ENCODE measurements at regions not wholly inside any gene's neighbourhood (a gene's known extent, or its start where the extent isn't known, plus 50 kb on each side); places are given as distances from the start of the nearest gene placed in this dataset.

- DNase-seq = no peak
These were observed 459.3 kb upstream of the TRIB2 start for GRCh38 chr2:12257476-12257875.

GRCh38 chr2:12259493-12259892, 457.2 kb upstream of the TRIB2 start:
- no peak for DNase-seq

- no peak for DNase-seq
These were observed 454.6 kb upstream of the TRIB2 start for GRCh38 chr2:12261986-12262680.

- DNase-seq = no peak
These were observed 453.9 kb upstream of the TRIB2 start for GRCh38 chr2:12262681-12263436.

GRCh38 chr2:12263730-12264129, 453.0 kb upstream of the TRIB2 start:
- DNase-seq = no peak

GRCh38 chr2:12264146-12264545, 452.6 kb upstream of the TRIB2 start:
- no peak for DNase-seq

GRCh38 chr2:12265646-12266045, 451.1 kb upstream of the TRIB2 start:
- no peak for DNase-seq

- no peak for DNase-seq
These were observed 449.7 kb upstream of the TRIB2 start for GRCh38 chr2:12267042-12267441.

GRCh38 chr2:12269041-12269972, 447.4 kb upstream of the TRIB2 start:
- no peak for DNase-seq

- no peak for DNase-seq
These were observed 445.7 kb upstream of the TRIB2 start for GRCh38 chr2:12270876-12271588.

GRCh38 chr2:12271589-12271984, 445.1 kb upstream of the TRIB2 start:
- no peak for DNase-seq

- no peak for DNase-seq
These were observed 443.6 kb upstream of the TRIB2 start for GRCh38 chr2:12273111-12273510.

GRCh38 chr2:12274591-12274990, 442.1 kb upstream of the TRIB2 start:
- DNase-seq = no peak

- no peak for DNase-seq
These were observed 439.3 kb upstream of the TRIB2 start for GRCh38 chr2:12277241-12278034.

GRCh38 chr2:12278217-12278750, 438.5 kb upstream of the TRIB2 start:
- DNase-seq = no peak

GRCh38 chr2:12282780-12283695, 433.7 kb upstream of the TRIB2 start:
- DNase-seq = no peak

- no peak for DNase-seq
These were observed 432.7 kb upstream of the TRIB2 start for GRCh38 chr2:12284037-12284436.

- no peak for DNase-seq
These were observed 432.2 kb upstream of the TRIB2 start for GRCh38 chr2:12284487-12284886.

GRCh38 chr2:12286347-12286746, 430.4 kb upstream of the TRIB2 start:
- DNase-seq = no peak

- no peak for DNase-seq
These were observed 429.4 kb upstream of the TRIB2 start for GRCh38 chr2:12287220-12287751.

All from skin of body (tissue), 1 donor.